ENCODE measurements at regions not wholly inside any gene's neighbourhood (a gene's known extent, or its start where the extent isn't known, plus 50 kb on each side); places are given as distances from the start of the nearest gene placed in this dataset.

DNA sequence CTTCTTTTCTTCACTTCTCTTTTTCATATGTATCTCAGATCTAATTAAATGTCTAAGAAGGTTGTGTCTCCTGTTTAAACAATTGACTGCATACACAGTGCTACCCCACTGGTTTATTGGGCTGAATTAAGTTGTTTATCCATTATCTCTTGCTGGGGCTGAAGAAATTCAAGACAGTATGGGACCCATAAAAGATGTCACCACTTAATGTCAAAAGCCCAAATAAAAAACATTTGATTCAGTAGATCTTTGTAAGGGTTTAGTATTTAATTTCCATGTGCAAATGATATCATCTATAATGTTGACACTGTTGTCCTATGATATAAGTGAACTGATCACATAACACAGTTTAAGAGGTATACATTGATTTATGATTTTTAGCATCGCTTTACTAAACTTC, 1431.9 kb upstream of the PCDH20 start:
- dilution Hi-C loops (cut with HindIII; ENCODE audit: low sequenced_read_pairs, unreplicated experiment), result no loop called here
- Histone ChIP-seq H3K4ac (ENCODE audit: low read depth, low read length) (no peak overlapping the region), H4K8ac (ENCODE audit: low read depth in 2 of 2, low read length in 2 of 2) (no peak overlapping the region), H2AFZ (replicated peaks; ENCODE audit: low read length, poor library complexity) (no peak overlapping the region), H3K9me3 (ENCODE audit: control insufficient read depth, insufficient read depth, low read length) (no peaks in the 10 kb centered on the region), H4K91ac (ENCODE audit: insufficient read depth, low read depth, low read length) (no peak overlapping the region), H3K4me3 (ENCODE audit: insufficient read depth, low read depth, low read length) (no peak overlapping the region), H3K4me2 (ENCODE audit: low read depth, low read length) (no peak overlapping the region), H3K9ac (ENCODE audit: low read depth, low read length) (no peak overlapping the region), H2AK5ac (ENCODE audit: low read depth, low read length) (no peak overlapping the region), H2BK20ac (ENCODE audit: low read depth, low read length) (no peak overlapping the region), H2BK15ac (ENCODE audit: low read depth, low read length) (no peak overlapping the region), H3K23ac (ENCODE audit: low read depth, low read length) (no peak overlapping the region), H3K36me3 (ENCODE audit: control insufficient read depth, insufficient read depth, low read length) (no peaks in the 10 kb centered on the region), H4K5ac (ENCODE audit: low read depth, low read length) (no peak overlapping the region), H2BK120ac (ENCODE audit: low read depth, low read length) (no peak overlapping the region), H2BK5ac (ENCODE audit: low read depth, low read length, poor library complexity, severe bottlenecking) (no peak overlapping the region), H3K56ac (ENCODE audit: extremely low read depth, insufficient read depth, low read length) (no peak overlapping the region), H3K18ac (ENCODE audit: low read depth, low read length) (no peak overlapping the region), H3K9me1 (ENCODE audit: insufficient read depth, low read length) (no peaks in the 10 kb centered on the region), H3K27ac (ENCODE audit: insufficient read depth, low read length) (no peak overlapping the region), H3K14ac (replicated peaks; ENCODE audit: low read depth, low read length) (no peak overlapping the region), H2AK9ac (replicated peaks; ENCODE audit: low read depth, low read length, poor library complexity) (no peak overlapping the region), H3K27me3 (ENCODE audit: control insufficient read depth, insufficient read depth, low read length) (no peaks in the 10 kb centered on the region), H3K4me1 (ENCODE audit: control insufficient read depth, insufficient read depth, low read length) (no peaks in the 10 kb centered on the region), H4K20me1 (ENCODE audit: insufficient read depth, low read length) (no peaks in the 10 kb centered on the region), H3K79me1 (ENCODE audit: low read depth in 1 of 2, low read length in 2 of 2) (no peaks in the 10 kb centered on the region)
- intact Hi-C loops (cut with micrococcal nuclease), result no loop called here
- TF ChIP-seq RFX5 (IDR thresholded peaks at IDR 0.05; ENCODE audit: low read depth, low read length) (no peak), MAFK (IDR thresholded peaks at IDR 0.05; ENCODE audit: low read depth, low read length) (no peak), NFE2L2 (IDR thresholded peaks at IDR 0.05; ENCODE audit: low read depth, low read length) (no peak), CTCF (conservative IDR thresholded peaks at IDR 0.05; ENCODE audit: low read depth, low read length) (no peak)
- DNase-seq (no peak), ATAC-seq (ENCODE audit: low read depth) (no peak)
- POLR2A ChIA-PET (ENCODE audit: unreplicated experiment), result no interaction called here
- WGBS, 2 experiments (ENCODE audit: extremely low coverage in 2 of 2, insufficient read length in 1 of 2), result no CpG with 5 or more reads among the region's 1 CpG
- CTCF ChIA-PET, result no interaction called here
- no TSS peak for BruUV-seq (replicated peaks)
- in situ Hi-C loops (cut with MboI; ENCODE audit: low sequenced_read_pairs), result no loop called here
